ENCODE measurements at regions not wholly inside any gene's neighbourhood (a gene's known extent, or its start where the extent isn't known, plus 50 kb on each side); places are given as distances from the start of the nearest gene placed in this dataset.

DNA sequence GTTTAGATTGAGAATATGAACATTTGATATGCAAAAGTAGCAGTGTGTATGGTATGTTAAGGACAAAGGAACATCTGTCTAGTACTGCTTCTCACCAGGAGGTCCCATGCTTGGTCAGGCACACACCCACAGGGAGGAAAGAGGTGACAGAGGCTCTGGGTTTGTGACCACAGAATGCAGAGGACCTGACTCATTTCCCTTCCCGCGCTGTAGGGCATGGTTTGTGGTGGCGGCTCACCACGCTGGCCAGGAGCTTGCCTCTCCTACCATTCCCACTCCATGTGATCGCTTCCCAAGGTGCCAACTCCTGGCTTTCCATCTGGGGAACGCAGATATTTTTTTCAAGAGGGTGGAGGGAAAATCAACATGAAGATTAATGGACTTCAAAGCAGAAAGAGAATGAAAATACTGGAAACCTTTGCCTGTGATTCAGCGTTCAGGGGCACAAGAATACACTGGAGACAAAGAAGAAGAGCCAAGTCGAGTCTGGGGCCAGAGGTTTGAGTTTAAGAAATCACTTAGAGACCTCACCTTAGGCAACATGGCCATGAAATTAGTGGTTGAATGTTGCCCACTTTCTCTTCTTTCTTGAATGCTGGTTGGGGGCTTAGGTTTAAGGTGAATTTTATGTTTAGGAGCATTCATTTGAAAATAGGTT, 477.8 kb downstream of the CCDC171 start:
- intact Hi-C loops (cut with DNase I), result no loop called here
- H3K36me3 ChIP-seq, result no peaks in the 10 kb centered on the region
- no peaks in the 10 kb centered on the region for H3K4me1 ChIP-seq (ENCODE audit: insufficient read depth)
- H3K27ac ChIP-seq, result no peak overlapping the region
- no peak overlapping the region for H3K4me3 ChIP-seq
- WGBS, 3 donors, result 84 to 93% (median 92%) methylated on average over 8 of the region's 8 CpGs
- TF ChIP-seq, protein P1, sequence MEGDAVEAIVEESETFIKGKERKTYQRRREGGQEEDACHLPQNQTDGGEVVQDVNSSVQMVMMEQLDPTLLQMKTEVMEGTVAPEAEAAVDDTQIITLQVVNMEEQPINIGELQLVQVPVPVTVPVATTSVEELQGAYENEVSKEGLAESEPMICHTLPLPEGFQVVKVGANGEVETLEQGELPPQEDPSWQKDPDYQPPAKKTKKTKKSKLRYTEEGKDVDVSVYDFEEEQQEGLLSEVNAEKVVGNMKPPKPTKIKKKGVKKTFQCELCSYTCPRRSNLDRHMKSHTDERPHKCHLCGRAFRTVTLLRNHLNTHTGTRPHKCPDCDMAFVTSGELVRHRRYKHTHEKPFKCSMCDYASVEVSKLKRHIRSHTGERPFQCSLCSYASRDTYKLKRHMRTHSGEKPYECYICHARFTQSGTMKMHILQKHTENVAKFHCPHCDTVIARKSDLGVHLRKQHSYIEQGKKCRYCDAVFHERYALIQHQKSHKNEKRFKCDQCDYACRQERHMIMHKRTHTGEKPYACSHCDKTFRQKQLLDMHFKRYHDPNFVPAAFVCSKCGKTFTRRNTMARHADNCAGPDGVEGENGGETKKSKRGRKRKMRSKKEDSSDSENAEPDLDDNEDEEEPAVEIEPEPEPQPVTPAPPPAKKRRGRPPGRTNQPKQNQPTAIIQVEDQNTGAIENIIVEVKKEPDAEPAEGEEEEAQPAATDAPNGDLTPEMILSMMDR (IDR thresholded peaks at IDR 0.05), result no peak
- no peak for TF ChIP-seq POLR2A (IDR thresholded peaks at IDR 0.05)
- TF ChIP-seq EP300 (IDR thresholded peaks at IDR 0.05), result no peak
- H3K9me3 ChIP-seq, result no peaks in the 10 kb centered on the region
- no peak for DNase-seq
- no peaks in the 10 kb centered on the region for H3K27me3 ChIP-seq

DNA sequence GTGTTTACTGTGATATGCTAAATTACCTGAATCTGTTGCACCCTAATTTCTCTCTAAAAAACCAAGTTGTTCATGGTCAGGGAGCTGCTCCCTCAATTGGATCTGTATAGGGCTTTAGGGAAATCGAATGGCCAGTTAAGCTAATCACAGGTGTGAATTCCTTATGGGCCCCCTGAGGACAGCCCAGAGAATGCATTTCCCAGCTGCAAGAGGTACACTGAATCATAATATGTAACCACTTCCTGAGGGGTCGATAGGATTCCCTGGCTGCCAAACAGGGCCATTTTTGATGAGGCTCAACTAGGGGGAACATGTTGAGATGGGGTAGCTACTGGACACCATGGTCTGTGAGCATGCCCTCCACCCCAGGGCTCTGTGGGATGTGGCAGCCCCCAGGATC, 478.6 kb downstream of the CCDC171 start:
- H3K4me3 ChIP-seq, result no peak overlapping the region
- H3K27ac ChIP-seq, result no peak overlapping the region
- no peak for TF ChIP-seq POLR2A (IDR thresholded peaks at IDR 0.05)
- TF ChIP-seq EP300 (IDR thresholded peaks at IDR 0.05), result no peak
- TF ChIP-seq, protein P1 (IDR thresholded peaks at IDR 0.05), result no peak
- 71 to 85% (median 72%) methylated on average over 2 of the region's 2 CpGs for WGBS, 3 donors
- H3K27me3 ChIP-seq, result no peaks in the 10 kb centered on the region
- no peak for DNase-seq
- H3K4me1 ChIP-seq (ENCODE audit: insufficient read depth), result no peaks in the 10 kb centered on the region
- intact Hi-C loops (cut with DNase I), result no loop called here
- no peaks in the 10 kb centered on the region for H3K36me3 ChIP-seq
- H3K9me3 ChIP-seq, result no peaks in the 10 kb centered on the region

DNA sequence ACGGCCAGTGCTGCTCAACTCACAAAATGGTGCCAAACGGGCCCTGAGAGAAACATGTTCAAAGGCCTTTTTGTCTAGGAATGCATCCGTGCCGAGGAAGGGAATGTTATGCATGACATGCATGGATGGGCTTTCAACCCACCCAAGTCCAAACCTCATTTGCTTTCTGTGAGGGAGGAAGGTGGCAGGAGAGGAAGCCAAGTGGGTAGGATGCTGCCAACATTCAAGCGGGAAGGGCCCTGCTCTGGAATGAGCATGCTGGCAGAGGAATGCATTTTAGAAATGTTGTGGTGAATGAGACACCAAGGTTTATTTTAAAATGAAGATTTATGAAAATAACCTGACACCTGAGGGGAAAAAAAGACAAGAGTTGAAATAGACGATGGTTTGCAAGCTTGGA, 479.1 kb downstream of the CCDC171 start:
- Histone ChIP-seq H3K36me3 (no peaks in the 10 kb centered on the region), H3K27ac (no peak overlapping the region), H3K4me1 (ENCODE audit: insufficient read depth) (no peaks in the 10 kb centered on the region), H3K27me3 (no peaks in the 10 kb centered on the region), H3K9me3 (no peaks in the 10 kb centered on the region), H3K4me3 (no peak overlapping the region)
- no peak for DNase-seq
- WGBS, 3 donors, result 76 to 90% (median 84%) methylated on average over 6 of the region's 6 CpGs
- intact Hi-C loops (cut with DNase I), result no loop called here
- TF ChIP-seq POLR2A (IDR thresholded peaks at IDR 0.05), result no peak
- TF ChIP-seq, protein P1 (IDR thresholded peaks at IDR 0.05), result no peak

DNA sequence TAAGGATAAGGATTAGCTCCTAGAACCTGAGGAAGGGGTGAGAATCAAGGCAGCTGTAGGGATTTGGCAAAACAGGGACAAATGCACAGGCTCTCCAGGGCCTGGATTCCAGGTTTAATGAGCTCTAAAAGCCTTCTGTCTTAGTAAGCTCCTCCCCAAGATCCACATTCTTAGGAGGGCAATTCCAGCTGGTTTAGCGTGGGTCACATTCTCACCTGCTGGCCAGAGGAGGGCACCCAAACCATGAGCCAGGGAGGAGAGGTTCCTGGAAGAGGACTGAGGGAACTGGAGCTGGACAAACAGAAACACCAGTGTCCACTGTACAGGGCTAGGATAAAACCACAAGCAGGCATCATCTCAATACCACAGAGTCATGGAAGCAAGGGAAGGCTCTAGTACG, 480.0 kb downstream of the CCDC171 start:
- Histone ChIP-seq H3K4me1 (ENCODE audit: insufficient read depth) (no peaks in the 10 kb centered on the region), H3K9me3 (no peaks in the 10 kb centered on the region), H3K36me3 (no peaks in the 10 kb centered on the region), H3K4me3 (no peak overlapping the region), H3K27me3 (no peaks in the 10 kb centered on the region), H3K27ac (no peak overlapping the region)
- TF ChIP-seq POLR2A (IDR thresholded peaks at IDR 0.05) (no peak), EP300 (IDR thresholded peaks at IDR 0.05) (no peak)
- TF ChIP-seq, protein P1 (IDR thresholded peaks at IDR 0.05), result no peak
- no peak for DNase-seq
- 92 to 93% (median 92%) methylated on average over 2 of the region's 2 CpGs for WGBS, 3 donors
- intact Hi-C loops (cut with DNase I), result no loop called here

All from ovary (tissue), 7 donors.